ENCODE measurements at regions not wholly inside any gene's neighbourhood (a gene's known extent, or its start where the extent isn't known, plus 50 kb on each side); places are given as distances from the start of the nearest gene placed in this dataset.

DNA sequence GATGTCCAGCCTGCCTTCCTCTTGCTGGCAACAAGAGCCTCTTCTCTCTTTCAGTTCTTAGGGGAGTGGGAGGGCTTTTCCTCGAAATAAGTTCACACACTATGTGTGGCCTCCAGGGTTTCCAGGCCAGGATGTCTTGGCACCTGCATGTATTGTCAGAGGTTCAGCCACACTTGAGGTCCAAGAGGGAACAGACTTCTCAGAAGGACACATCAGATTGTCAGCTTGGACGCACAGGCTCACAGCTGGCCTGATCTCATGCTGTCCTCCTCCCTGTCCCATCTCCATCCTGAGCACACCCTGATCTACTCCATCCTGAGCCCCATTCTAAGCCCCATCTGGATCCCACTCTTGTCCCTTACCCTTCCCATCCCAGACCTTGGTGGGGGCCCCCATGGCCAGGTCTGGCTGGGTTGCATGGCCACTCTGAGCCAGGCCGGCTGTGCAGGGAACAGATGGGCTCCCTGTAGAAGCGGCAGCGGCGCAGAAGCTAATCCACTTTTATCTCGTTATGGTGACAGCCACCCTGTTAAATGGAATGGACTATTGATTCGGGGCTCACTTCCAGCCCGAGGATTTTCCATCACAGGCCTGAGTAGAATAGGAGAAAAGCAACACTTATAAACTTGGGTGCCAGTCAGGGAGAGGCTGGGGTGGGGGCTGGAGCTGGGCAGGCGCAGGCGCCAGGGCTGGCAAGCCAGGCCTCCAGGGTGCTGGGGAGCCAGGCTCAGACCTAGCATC, 85.1 kb upstream of the CSF3R start:
- H3K36me3 ChIP-seq (ENCODE audit: control insufficient read depth, insufficient read depth, low read length) = no peaks in the 10 kb centered on the region
- H3K9me3 ChIP-seq (ENCODE audit: control insufficient read depth, low read length) = no peaks in the 10 kb centered on the region
- no peaks in the 10 kb centered on the region for H3K4me1 ChIP-seq (ENCODE audit: control insufficient read depth, insufficient read depth, low read length, poor library complexity, severe bottlenecking)
- WGBS, 2 experiments (ENCODE audit: insufficient coverage in 2 of 2) = 81 to 84% methylated on average over 9 of the region's 11 CpGs
- H3K27ac ChIP-seq (ENCODE audit: low read depth, low read length, severe bottlenecking) = no peak overlapping the region
- H3K4me3 ChIP-seq (ENCODE audit: extremely low read depth, insufficient read depth, low read length, poor library complexity, severe bottlenecking) = no peak overlapping the region

DNA sequence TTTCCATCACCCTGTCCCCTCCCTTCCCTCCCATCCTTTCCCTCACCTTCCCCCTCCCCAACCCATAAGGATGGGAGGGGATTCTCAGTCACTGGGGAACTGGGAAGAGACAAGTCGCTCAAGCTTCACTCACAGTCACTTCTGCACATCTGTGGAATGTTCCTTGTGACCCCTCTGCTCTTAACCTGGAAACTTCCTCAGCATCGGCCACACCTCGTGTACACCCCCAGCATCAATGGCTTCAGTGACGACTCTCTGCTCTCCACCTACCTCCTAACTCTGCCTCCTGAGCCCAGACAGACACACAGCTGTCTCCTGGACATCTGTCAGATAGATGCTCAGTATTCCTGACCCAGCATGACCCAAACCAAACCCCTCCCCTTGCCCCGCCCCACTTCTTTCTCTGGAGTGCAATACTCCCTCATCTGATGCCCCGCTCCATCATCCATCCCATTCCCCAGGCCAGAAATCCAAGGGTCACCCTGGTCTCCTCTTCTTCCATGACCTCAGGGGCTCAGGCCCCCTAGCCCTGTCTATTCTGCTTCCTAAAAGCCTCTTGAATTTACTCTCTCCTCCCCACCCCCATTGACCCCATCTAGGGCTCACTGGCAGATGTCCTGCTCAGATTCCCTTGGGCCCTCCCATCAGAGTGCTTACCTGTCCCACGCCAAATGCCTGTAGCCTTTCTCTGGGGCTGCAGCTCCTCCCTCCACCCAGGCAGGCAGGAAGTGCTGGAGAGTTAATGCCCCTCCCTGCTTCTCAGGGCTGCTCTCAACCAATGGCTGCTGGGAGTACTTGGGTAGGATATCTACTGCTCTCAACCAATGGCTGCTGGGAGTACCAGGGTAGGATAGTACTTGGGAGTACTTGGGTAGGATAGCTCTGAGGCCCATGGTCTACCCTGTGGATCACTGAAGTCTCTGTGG, 83.1 kb upstream of the CSF3R start:
- WGBS, 2 experiments (ENCODE audit: insufficient coverage in 2 of 2) = 85 to 100% methylated on average over 3 to 6 of the region's 7 CpGs
- no peak overlapping the region for H3K4me3 ChIP-seq (ENCODE audit: extremely low read depth, insufficient read depth, low read length, poor library complexity, severe bottlenecking)

DNA sequence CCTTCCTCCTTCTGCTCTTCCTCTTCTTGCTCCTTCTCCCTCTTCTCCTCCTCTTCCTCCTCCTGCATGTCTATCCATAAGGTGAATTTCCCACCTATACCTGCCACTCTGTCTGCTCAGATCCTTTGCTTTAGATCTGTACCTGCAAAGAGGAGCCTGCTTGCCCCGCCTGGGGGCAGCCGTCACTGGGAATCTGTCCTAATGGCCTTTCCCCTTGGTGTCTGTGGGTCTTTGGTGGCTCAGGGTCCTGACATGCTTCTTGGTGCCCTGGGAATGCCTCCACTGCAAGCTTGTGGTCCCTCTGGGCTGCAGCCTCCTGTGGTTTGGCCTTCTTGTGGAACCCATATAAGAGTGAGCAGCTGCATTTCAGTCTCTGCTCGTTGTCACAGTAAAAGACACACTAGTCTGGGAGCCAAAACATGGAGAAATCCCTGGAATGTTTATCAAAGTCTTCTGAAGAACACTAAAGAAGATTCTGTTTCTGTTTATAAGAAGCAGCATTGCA, 79.5 kb upstream of the CSF3R start:
- WGBS, 2 experiments (ENCODE audit: insufficient coverage in 2 of 2) = 90 to 100% methylated on average over 3 of the region's 3 CpGs

More for the DNA sequence above, 83.1 kb upstream of the CSF3R start:
- Histone ChIP-seq H3K9me3 (ENCODE audit: control insufficient read depth, low read length) (no peaks in the 10 kb centered on the region), H3K36me3 (ENCODE audit: control insufficient read depth, insufficient read depth, low read length) (no peaks in the 10 kb centered on the region), H3K27ac (ENCODE audit: low read depth, low read length, severe bottlenecking) (no peak overlapping the region), H3K4me1 (ENCODE audit: control insufficient read depth, insufficient read depth, low read length, poor library complexity, severe bottlenecking) (no peaks in the 10 kb centered on the region)

DNA sequence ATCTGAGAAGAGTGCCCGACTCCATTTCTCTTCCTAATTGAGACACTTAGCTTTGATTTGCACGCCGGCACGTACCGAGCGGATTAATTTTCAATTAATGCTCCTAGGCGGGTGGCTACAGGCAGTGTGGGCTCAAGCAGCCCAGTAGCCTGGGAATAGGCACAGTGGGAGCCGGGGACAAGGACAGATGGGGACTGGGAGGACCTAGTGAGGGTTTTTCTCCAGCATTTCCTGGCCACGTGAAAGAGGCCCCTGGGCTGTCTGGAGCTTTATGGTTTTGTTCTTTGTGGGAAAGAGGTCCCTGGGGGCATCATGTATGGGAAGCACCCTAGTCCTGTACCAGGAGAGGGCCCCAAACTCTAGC, 78.6 kb upstream of the CSF3R start:
- Histone ChIP-seq H3K4me3 (ENCODE audit: extremely low read depth, insufficient read depth, low read length, poor library complexity, severe bottlenecking) (no peak overlapping the region), H3K27ac (ENCODE audit: low read depth, low read length, severe bottlenecking) (no peak overlapping the region), H3K36me3 (ENCODE audit: control insufficient read depth, insufficient read depth, low read length) (no peaks in the 10 kb centered on the region), H3K9me3 (ENCODE audit: control insufficient read depth, low read length) (no peaks in the 10 kb centered on the region), H3K4me1 (ENCODE audit: control insufficient read depth, insufficient read depth, low read length, poor library complexity, severe bottlenecking) (no peaks in the 10 kb centered on the region)
- WGBS, 2 experiments (ENCODE audit: insufficient coverage in 2 of 2) = 87 to 97% methylated on average over 7 to 8 of the region's 9 CpGs

More for the DNA sequence above, 79.5 kb upstream of the CSF3R start:
- H3K9me3 ChIP-seq (ENCODE audit: control insufficient read depth, low read length) = no peaks in the 10 kb centered on the region
- no peak overlapping the region for H3K27ac ChIP-seq (ENCODE audit: low read depth, low read length, severe bottlenecking)
- no peaks in the 10 kb centered on the region for H3K36me3 ChIP-seq (ENCODE audit: control insufficient read depth, insufficient read depth, low read length)
- H3K4me1 ChIP-seq (ENCODE audit: control insufficient read depth, insufficient read depth, low read length, poor library complexity, severe bottlenecking) = no peaks in the 10 kb centered on the region
- H3K4me3 ChIP-seq (ENCODE audit: extremely low read depth, insufficient read depth, low read length, poor library complexity, severe bottlenecking) = no peak overlapping the region

DNA sequence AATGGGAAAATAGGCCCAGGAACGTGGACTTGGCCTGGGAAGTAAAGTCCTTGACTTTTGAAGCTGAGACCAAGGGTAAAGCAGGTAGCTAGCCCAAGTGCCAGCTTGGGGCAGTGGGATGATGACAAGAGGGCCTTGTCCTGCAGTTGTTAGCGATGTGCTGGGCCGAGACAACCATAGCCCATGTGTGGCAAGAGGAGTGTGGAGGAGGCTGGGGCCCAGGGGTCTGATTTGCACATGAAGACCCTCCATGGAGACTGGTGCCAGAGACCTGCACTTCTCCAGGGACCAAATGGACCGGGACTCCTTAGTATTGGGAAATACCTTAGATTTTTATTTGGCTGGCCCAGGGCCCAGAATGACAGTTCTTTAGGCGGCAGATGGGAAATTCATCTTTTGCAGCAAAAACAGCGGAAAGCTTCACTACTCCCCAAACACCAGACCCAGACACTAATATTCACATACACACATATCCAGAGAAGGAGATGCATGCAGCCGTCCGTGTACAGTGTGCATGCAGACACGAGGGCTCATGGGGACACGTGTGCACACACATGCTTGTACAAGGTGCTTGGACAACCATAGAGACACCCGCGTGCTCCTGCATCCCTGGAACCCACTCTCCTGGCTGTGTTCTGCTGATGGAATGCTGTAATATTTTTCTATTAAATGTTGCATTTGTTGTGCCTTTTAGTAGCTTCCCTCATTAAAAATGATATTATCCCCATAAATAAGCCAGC, 78.1 kb upstream of the CSF3R start:
- no peak overlapping the region for H3K4me3 ChIP-seq (ENCODE audit: extremely low read depth, insufficient read depth, low read length, poor library complexity, severe bottlenecking)
- H3K9me3 ChIP-seq (ENCODE audit: control insufficient read depth, low read length) = no peaks in the 10 kb centered on the region
- H3K27ac ChIP-seq (ENCODE audit: low read depth, low read length, severe bottlenecking) = no peak overlapping the region
- 92 to 97% methylated on average over 7 to 12 of the region's 12 CpGs for WGBS, 2 experiments (ENCODE audit: insufficient coverage in 2 of 2)
- H3K4me1 ChIP-seq (ENCODE audit: control insufficient read depth, insufficient read depth, low read length, poor library complexity, severe bottlenecking) = no peaks in the 10 kb centered on the region
- H3K36me3 ChIP-seq (ENCODE audit: control insufficient read depth, insufficient read depth, low read length) = no peaks in the 10 kb centered on the region

DNA sequence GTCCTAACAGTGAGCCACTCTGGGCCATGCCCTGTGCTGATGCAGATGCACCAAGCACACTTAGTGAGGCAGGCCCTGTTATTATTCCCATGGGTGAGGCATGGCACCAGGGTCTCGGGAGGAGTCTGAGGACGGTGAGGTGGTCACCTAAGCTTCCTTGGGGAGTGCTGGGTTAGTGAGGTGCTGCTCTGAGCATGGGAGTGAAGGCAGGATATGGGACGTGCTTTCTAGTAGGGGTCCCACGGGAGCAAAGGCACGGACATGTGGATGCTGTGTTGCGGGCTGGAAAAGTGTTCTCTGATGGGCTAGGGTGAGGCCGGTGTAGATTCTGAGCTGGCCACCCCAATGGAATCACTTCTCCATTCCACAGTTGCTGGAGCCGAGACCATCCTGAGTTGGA, 77.5 kb upstream of the CSF3R start:
- no peak overlapping the region for H3K27ac ChIP-seq (ENCODE audit: low read depth, low read length, severe bottlenecking)

DNA sequence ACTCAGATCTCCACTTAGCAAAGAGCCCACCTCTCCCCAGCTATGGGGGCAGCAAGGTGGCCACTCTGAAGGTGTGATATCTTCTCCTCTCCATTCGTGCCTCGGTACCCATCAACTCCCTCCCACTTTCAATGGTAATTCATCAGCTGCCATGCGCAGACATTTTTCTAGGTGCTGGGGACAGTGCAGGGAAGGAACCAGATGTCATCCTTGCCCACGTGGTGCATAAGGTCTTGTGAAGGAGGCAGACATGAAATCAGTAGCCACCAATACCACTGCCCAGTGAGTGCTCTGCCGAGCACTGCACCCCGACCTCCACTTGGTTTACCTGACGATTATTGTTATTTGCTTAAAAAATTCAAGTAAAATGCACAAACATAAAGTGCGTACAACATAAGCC, 76.3 kb upstream of the CSF3R start:
- Histone ChIP-seq H3K4me3 (ENCODE audit: extremely low read depth, insufficient read depth, low read length, poor library complexity, severe bottlenecking) (no peak overlapping the region), H3K36me3 (ENCODE audit: control insufficient read depth, insufficient read depth, low read length) (no peaks in the 10 kb centered on the region), H3K27ac (ENCODE audit: low read depth, low read length, severe bottlenecking) (no peak overlapping the region), H3K9me3 (ENCODE audit: control insufficient read depth, low read length) (no peaks in the 10 kb centered on the region), H3K4me1 (ENCODE audit: control insufficient read depth, insufficient read depth, low read length, poor library complexity, severe bottlenecking) (no peaks in the 10 kb centered on the region)
- 85 to 93% methylated on average over 4 to 6 of the region's 8 CpGs for WGBS, 2 experiments (ENCODE audit: insufficient coverage in 2 of 2)

More for the DNA sequence above, 77.5 kb upstream of the CSF3R start:
- Histone ChIP-seq H3K4me3 (ENCODE audit: extremely low read depth, insufficient read depth, low read length, poor library complexity, severe bottlenecking) (no peak overlapping the region), H3K36me3 (ENCODE audit: control insufficient read depth, insufficient read depth, low read length) (no peaks in the 10 kb centered on the region), H3K4me1 (ENCODE audit: control insufficient read depth, insufficient read depth, low read length, poor library complexity, severe bottlenecking) (no peaks in the 10 kb centered on the region), H3K9me3 (ENCODE audit: control insufficient read depth, low read length) (no peaks in the 10 kb centered on the region)
- WGBS, 2 experiments (ENCODE audit: insufficient coverage in 2 of 2) = 80 to 87% methylated on average over 3 to 8 of the region's 8 CpGs

DNA sequence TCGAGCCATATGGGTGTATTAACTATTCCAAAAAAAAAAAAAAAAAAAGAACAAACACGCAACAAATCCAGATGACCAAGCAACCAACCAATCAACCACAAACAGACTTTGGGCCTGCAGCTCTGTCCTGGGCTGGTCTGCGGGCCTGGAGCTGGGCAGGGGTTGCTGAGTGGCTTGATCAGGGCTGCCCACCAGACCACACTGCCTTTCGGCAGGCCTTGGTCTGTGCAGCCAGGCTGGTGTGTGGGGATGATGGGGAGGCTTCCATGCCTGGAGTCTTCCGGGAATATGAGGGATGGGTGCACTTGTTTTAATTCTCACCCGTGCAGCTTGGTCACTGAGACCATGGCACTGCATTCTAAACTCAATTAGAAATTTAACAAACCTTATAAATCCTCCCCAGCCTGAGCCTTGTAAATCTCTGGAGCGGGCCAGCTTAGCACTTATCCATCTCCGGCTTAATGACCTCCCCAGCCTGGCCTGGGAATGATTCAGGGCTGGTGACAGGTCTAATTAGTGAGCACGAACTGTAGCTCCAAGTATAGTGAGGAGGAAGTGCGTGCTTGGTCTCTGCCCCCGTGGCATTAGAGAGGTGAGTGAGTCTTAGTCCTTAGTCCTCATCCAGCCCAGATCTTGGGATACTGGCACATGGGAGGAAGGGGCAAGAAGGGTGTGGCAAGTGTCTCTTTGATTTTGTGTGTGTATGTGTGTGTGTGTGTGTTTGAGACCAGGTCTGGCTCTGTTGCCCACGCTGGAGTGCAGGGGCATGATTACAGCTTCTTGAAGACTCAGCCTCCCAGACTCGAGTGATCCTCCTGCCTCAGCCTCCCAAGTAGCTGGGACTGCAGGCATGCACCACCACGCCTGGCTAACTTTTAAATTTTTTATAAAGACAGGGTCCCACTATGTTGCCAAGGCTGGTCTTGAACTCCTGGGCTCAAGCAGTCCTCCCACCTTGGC, 74.6 kb upstream of the CSF3R start:
- Histone ChIP-seq H3K27ac (ENCODE audit: low read depth, low read length, severe bottlenecking) (no peak overlapping the region), H3K4me3 (ENCODE audit: extremely low read depth, insufficient read depth, low read length, poor library complexity, severe bottlenecking) (no peak overlapping the region), H3K36me3 (ENCODE audit: control insufficient read depth, insufficient read depth, low read length) (no peaks in the 10 kb centered on the region), H3K9me3 (ENCODE audit: control insufficient read depth, low read length) (no peaks in the 10 kb centered on the region), H3K4me1 (ENCODE audit: control insufficient read depth, insufficient read depth, low read length, poor library complexity, severe bottlenecking) (no peaks in the 10 kb centered on the region)
- WGBS, 2 experiments (ENCODE audit: insufficient coverage in 2 of 2) = 79 to 85% methylated on average over 6 to 7 of the region's 14 CpGs

DNA sequence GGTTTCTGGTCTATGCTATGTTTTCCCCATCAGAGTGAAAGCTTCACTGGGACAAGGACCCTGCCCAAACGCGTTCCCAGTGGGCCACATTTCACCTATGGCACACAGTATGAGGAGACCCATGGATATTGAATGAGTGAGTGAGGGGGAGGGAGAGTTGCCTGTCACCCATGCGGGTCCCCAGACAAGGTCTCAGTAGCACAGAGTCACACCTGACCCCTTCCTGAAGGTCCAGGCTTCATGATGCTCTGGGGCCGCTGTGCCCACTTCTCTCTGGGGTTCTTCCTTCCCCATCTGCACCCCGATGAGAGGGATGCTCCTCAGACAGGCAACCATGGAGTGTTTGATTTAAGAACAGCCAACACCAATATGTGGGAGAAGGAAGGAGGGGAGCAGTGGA, 72.3 kb upstream of the CSF3R start:
- Histone ChIP-seq H3K36me3 (ENCODE audit: control insufficient read depth, insufficient read depth, low read length) (no peaks in the 10 kb centered on the region), H3K4me3 (ENCODE audit: extremely low read depth, insufficient read depth, low read length, poor library complexity, severe bottlenecking) (no peak overlapping the region), H3K4me1 (ENCODE audit: control insufficient read depth, insufficient read depth, low read length, poor library complexity, severe bottlenecking) (no peaks in the 10 kb centered on the region), H3K27ac (ENCODE audit: low read depth, low read length, severe bottlenecking) (no peak overlapping the region), H3K9me3 (ENCODE audit: control insufficient read depth, low read length) (no peaks in the 10 kb centered on the region)
- 74 to 82% methylated on average over 3 to 4 of the region's 5 CpGs for WGBS, 2 experiments (ENCODE audit: insufficient coverage in 2 of 2)

DNA sequence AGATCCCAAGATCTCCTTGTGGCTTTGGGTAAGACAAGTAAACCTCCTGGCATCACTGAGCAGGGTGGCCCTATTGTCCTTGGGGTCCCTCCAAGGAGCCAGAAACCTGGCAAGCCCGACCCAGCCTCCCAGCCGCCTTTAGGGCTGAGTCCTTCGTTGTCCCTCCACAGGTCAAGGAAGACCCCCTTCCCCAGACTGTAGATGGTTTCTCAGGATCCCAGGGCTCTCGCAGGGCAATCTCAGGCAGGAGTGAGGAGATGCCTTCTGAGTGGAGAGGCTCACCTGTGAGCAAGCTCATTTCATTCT, 71.6 kb upstream of the CSF3R start:
- 76 to 86% methylated on average over 3 to 4 of the region's 4 CpGs for WGBS, 2 experiments (ENCODE audit: insufficient coverage in 2 of 2)
- no peaks in the 10 kb centered on the region for H3K9me3 ChIP-seq (ENCODE audit: control insufficient read depth, low read length)
- H3K4me3 ChIP-seq (ENCODE audit: extremely low read depth, insufficient read depth, low read length, poor library complexity, severe bottlenecking) = no peak overlapping the region
- no peaks in the 10 kb centered on the region for H3K36me3 ChIP-seq (ENCODE audit: control insufficient read depth, insufficient read depth, low read length)
- no peaks in the 10 kb centered on the region for H3K4me1 ChIP-seq (ENCODE audit: control insufficient read depth, insufficient read depth, low read length, poor library complexity, severe bottlenecking)
- no peak overlapping the region for H3K27ac ChIP-seq (ENCODE audit: low read depth, low read length, severe bottlenecking)
